Endothelial cell (in vitro differentiated cells): ENCODE measurements at regions not wholly inside any gene's neighbourhood (a gene's known extent, or its start where the extent isn't known, plus 50 kb on each side); places are given as distances from the start of the nearest gene placed in this dataset.

ENCODE experiments used
- DNase-seq: peaks from one replicate; pipeline ENCODE4 v3.0.0; 2021; ENCODE audit warnings: low spot score
- H3K27ac Mint-ChIP-seq: one replicate; pipeline ENCODE4 v1.8.0; 2021; ENCODE audit warnings: mixed read lengths, inconsistent platforms; ENCODE audit not compliant: unreplicated experiment
- H3K27me3 Mint-ChIP-seq: one replicate; pipeline ENCODE4 v1.8.0; 2021; ENCODE audit warnings: mild to moderate bottlenecking, moderate library complexity, mixed read lengths, inconsistent platforms; ENCODE audit not compliant: unreplicated experiment
- H3K36me3 Mint-ChIP-seq: one replicate; pipeline ENCODE4 v1.8.0; 2021; ENCODE audit warnings: mild to moderate bottlenecking, low read depth, mixed read lengths, inconsistent platforms; ENCODE audit not compliant: unreplicated experiment
- H3K4me1 Mint-ChIP-seq: one replicate; pipeline ENCODE4 v1.8.0; 2021; ENCODE audit warnings: mild to moderate bottlenecking, mixed read lengths, inconsistent platforms; ENCODE audit not compliant: unreplicated experiment
- H3K4me3 Mint-ChIP-seq: one replicate; pipeline ENCODE4 v1.8.0; 2021; ENCODE audit warnings: mild to moderate bottlenecking, mixed read lengths, inconsistent platforms; ENCODE audit not compliant: unreplicated experiment
- H3K9me3 Mint-ChIP-seq: one replicate; pipeline ENCODE4 v1.8.0; 2021; ENCODE audit warnings: mixed read lengths, inconsistent platforms; ENCODE audit not compliant: unreplicated experiment
- CTCF ChIP-seq: fragments of 200-600 bp; sonication (generic); IDR thresholded peaks from one replicate; pipeline ENCODE4 v1.5.0; 2021; ENCODE audit warnings: antibody characterized with exemption; ENCODE audit not compliant: unreplicated experiment

GRCh38 chr18:33495278-33495677 is 54.8 kb upstream of the CCDC178 start:
- Mint-ChIP-seq H3K9me3 (no peaks in the 10 kb centered on the region), H3K27ac (peak overlapping the region; percentile 88), H3K36me3 (no peaks in the 10 kb centered on the region), H3K4me3 (no peak overlapping the region), H3K27me3 (no peaks in the 10 kb centered on the region), H3K4me1 (peaks cover 23% of the 10 kb centered on the region)
- peak; percentile 50 for DNase-seq
- peak; percentile 32 for TF ChIP-seq CTCF
